ENCODE measurements at regions not wholly inside any gene's neighbourhood (a gene's known extent, or its start where the extent isn't known, plus 50 kb on each side); places are given as distances from the start of the nearest gene placed in this dataset.
"Not testable (repeated sequence)": the region's sequence is repeated elsewhere in the genome, so short reads cannot be mapped to it uniquely, and the experiment has no call there.

GRCh38 chr4:158410272-158410671 lies 111.4 kb upstream of the RXFP1 start:
- DNase-seq = no peak

GRCh38 chr4:158411269-158411668 lies 110.4 kb upstream of the RXFP1 start:
- DNase-seq = no peak

DNA sequence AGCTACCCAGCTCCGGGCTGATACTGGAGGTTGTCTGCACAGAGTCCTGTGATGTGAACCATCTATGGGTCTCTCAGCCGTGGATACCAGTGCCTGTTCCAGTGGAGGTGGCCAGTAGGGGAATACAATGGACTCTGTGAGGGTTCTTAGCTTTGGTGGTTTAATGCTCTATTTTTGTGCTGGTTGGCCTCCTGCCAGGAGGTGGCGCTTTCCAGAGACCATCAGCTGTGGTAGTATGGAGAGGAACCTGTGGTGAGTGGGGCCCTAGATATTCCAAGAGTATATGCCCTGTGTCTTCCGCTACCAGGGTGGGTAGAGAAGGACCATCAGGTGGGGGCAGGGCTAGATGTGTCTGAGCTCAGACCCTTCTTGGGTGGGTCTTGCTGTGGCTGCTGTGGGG lies 103.0 kb upstream of the RXFP1 start:
- not testable (repeated sequence) for DNase-seq

DNA sequence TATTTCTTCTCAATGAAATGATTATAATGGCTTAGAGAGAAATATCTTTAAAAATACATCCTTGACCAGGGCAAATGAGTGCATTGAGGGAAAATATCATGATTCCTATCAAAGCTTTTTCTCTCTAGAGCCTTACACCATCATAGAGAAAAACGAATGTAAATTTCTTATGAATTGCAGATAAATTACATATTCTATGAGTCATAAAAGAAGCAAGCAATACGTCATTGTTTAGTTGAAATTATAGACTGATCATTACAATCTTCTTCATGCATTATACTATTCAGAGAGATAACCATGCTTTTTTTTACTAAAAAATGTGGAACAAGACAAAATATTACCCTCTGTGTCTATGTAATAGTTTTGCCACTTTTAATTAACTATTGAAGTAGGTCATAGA lies 100.9 kb upstream of the RXFP1 start:
- no peak for DNase-seq

DNA sequence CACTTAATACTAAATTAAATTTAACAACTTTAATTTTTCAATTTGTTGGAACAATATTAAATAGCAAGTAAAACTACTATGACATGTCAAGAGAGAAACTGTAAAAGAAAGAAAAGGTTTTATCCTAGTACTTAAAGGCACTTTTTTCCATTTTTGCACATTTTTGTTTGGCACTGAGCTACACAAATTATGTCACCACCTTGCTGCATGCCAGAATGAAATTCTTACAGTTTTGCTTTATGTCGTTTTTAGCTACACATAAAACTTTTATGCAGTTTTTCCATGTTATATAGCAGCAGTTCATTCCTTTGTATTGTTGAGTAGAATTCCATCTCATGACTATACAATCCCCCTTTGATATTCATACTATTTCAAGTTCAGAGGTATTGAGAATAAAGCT lies 99.1 kb upstream of the RXFP1 start:
- no peak for DNase-seq

- DNase-seq = no peak
These were observed 93.4 kb upstream of the RXFP1 start for GRCh38 chr4:158428242-158428641.

DNA sequence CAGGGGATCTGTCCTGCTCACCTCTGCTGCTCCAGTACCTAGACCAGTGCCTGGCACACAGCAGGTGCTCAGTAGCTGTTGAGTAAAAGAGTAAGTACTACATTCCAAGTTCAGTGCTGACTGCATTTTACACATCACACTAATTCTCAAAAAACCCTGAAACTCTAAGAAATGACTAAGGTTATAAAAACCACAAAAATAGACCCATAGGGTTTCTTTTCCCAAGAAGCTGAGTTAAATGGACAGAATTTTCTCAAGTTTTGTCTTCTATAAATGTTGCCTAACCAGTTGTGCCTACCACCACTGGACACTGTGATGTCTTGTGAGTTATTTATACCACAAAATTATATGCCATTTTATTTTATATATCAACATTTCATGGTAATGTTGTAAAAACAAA lies 78.9 kb upstream of the RXFP1 start:
- DNase-seq = no peak

- no peak for DNase-seq
These were observed 78.0 kb upstream of the RXFP1 start for GRCh38 chr4:158443731-158444130.

GRCh38 chr4:158444621-158445020 lies 77.1 kb upstream of the RXFP1 start:
- DNase-seq = no peak

DNA sequence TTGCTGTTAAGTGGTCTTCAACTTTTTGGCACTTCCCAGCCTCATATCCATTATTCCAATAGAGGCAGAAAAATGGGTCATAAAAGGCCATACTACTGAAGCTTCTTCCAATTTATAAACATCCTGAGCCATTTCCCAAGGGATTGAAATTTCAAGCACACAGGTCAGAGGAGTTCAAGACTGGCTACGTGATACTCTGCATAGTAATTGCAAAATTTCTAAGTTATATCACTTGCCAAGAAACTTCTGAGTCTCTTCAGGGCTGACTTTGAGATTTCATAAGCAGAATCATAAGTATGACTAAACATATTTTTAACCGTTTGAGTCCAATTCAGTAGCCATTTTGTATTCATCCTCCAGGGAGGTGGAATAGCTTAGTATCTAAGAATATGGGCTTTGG lies 75.6 kb upstream of the RXFP1 start:
- peak; percentile 57 for DNase-seq

DNA sequence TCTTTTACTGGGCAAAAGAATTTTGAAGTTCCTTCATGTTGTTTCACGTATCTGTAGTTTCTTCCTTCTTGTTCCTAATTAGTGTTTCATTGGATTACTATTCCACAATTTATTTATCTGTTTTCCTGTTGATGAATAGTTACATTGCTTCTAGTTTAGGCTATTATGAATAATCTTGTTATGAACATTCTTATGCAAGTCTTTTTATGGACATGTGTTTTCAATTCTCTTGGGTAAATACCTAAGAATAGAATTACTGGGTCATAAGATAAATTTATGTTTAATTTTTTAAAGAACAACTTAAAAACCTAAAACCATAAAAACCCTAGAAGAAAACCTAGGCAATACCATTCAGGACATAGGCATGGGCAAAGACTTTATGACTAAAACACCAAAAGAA lies 70.9 kb upstream of the RXFP1 start:
- no peak for DNase-seq

DNA sequence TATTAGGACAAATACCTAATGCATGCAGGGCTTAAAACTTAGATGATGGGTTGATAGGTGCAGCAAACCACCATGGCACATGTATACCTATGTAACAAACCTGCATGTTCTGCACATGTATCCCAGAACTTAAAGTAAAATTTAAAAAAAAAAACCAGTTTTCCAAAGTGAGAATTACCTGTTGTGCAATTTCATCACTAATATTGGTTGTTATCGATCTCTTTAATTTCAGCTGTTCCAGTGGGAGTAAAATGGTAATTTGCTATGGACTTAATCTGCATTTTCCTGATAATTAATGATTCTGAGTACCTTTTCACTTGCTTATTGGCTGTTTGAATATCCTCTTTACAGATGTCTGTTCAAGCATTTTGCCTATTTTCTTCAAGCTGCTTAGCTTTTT lies 69.6 kb upstream of the RXFP1 start:
- not testable (repeated sequence) for DNase-seq

DNA sequence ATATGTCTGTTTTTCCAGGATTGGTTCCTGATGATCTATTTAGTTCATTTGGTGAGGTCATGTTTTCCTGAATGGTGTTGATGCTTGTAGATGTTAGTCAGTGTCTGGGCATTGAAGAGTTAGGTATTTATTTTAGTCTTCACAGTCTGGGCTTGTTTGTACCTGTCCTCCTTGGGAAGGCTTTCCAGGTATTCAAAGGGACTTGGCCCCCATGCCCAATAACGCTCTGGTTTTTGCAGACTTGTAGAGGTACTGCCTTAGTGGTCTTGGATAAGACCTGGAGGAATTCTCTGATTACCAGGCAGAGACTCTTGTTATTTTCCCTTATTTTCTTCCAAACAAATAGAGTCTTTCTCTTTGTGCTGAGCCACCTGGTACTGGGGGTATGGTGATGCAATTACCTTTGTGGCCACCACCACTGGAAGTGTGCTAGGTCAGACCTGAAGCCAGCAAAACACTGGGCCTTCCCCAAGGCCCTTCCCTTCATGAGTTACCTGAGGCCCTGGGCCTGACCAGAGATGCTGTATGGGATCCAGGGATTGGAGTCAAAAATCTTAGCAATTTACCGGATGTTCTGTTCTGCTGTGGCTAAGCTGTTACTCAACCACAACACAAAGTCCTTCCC lies 63.3 kb upstream of the RXFP1 start:
- DNase-seq = no peak

GRCh38 chr4:158459085-158459820 lies 62.4 kb upstream of the RXFP1 start:
- no peak for DNase-seq

GRCh38 chr4:158461336-158461735 lies 60.3 kb upstream of the RXFP1 start:
- DNase-seq = no peak

DNA sequence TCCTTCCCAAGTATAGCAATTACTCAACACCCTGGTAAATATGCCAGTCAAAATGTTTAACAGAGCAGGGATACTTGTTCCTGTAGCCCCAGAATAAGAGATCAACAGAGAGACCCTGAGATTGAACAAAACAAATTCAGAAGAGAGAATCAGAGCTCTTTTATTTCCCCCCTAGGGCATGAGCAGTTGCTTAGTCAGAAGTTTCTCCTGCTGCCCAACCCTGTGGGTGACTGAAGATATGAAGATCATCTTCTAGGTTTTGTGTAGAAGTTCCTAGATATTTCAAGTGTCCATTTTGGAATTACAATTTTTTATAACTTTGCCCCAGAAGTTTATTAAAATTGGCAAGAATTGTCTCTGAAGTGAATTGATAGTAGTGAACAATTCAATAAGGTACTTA lies 59.1 kb upstream of the RXFP1 start:
- no peak for DNase-seq

Measured in fibroblast of skin of right biceps (primary cell).